ENCODE measurements at regions not wholly inside any gene's neighbourhood (a gene's known extent, or its start where the extent isn't known, plus 50 kb on each side); places are given as distances from the start of the nearest gene placed in this dataset.
"Not testable (repeated sequence)": the region's sequence is repeated elsewhere in the genome, so short reads cannot be mapped to it uniquely, and the experiment has no call there.

DNA sequence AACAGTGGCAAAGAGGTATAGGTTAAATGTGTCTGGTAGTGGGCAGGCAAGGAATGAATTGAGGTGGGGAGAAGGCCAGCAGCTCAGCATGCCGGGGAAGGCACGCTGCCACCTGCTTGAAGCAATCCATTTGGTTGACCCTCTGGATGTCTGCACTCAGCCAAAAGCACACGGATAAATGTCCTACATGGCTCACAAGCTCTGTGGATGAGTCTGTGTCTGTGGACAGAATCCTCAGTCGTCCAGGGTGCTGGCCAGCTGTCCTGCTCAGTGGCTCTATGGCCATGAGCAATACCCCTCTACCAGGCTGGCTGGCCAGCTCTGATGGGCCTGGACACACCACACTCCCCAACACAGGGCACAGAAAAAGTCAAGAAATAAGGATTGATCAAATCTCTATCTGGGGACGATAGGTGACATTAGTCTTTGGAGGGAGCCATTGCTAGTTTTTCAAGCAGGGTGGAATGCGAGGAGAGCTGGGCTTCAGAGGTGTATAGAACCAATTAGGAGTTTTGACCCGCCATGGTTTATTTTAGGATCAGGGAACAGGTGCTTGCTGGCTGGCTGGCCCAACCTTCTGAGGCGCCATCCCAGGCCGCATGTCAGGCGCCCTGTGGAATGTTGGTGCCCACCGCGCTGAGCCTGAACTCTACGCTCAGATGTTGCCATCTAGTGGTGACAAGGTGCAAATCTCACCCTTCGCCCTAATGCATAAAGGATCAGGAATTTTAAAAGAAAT, 493.4 kb downstream of the TNS3 start:
- DNase-seq, result peak in 1 of 2 experiments; percentile 47

DNA sequence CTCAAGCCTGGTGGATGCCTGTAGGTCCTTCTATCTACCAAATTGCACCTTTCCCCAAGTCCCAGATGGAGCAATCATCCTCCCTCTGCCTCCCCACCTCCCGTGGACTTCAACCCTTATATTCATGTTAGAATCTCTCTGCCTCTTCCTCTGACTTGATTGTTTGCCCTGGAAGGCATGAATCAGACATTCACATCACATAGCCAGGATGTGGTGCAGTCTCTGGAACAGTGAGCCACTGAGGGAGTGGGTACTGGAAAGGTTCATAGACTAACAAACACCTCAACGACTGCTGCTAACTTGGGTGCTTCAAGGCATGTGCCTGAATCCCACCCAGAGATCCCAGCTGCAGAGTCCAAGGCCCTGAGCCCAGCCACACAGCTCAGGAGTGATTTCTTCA, 494.0 kb downstream of the TNS3 start:
- no peak for DNase-seq

DNA sequence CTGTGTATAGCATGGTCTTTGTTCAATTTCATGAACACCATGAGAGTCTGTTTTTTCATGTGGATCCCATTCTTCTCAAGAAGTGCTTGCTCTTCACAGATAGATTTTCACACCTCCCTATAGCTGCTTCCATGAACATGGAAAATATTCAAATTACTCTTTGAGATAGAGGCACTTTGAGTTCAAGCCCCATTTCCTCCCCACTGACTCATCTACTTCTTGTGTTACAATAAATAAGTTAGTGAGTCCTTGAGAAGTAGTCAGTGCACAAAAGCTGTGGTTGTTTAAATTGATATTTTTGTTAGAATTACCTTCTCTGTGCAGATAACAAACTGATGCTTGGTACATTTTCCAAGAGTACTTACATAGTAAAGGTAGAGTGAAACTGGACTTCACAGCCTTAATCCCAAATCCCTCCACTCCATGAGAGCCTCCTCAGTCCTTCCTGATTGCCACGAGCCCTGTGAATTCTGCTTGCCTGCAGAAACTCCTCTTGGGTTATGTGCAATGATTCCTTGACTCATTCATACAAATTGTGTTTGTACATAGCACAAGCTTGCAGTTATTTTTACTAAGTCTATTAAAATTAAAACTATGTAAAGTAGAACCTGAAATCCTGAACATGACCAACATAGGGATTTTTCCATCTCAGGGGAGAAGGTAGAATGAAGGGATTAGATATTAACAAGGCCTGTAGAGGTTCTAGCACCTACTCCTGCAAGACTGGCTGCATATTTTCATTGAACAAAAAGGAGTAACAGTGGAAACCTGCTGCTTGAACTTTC, 496.2 kb downstream of the TNS3 start:
- no peak for DNase-seq

DNA sequence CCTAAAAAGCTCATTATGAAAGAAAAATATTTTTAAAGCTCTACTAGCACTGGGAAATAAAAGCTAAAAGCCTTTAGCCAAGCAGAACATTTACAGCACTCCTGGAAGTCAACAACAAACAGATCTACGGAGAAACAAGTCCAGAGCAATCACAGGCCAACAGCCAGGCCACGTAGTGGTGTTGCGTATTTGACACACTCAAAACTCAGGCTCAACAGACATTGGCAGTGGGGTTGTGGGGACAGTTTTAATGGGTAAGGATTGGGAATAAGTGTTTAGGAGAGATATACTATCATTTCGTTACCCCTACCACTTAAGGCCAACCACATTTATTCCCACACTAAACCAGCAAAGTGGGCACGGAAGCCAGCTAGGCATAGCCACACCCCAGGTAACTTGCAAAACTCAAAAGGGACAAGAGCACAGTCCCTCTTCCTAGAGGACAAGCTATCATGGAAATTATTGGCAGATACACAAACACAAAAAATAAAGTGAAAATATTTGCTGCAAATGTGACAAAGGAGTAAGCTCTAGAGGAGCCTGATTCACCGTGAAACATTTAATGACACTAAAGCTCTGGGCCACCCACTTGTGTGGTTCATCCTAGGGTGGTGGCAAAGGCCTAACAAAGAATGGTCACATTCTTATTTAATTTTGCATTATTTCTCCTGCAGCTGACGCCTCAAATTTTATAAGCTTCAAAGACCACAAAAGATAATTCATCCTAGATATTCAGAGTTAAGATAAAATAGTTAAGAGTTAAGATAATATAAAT, 498.2 kb downstream of the TNS3 start:
- no peak for DNase-seq

DNA sequence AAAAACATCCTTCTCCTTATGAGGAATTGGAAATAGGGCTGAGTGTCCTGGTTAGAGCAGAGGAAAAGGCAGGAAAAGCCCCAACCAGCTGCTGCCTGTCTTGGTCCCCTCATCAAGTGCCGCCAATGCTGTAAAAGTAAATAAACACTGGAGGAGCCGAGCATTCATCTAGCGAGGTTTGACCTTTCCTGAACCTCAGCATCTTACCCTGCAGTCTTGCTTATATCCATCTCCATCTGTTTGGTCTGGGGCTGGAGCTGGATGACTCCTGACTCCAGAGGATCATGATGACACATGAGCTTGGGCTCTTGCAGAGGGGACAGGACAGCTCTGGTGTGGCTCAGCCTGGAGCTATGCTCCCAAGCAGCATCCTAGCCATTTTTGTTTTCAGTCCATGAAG, 501.1 kb downstream of the TNS3 start:
- no peak for DNase-seq

DNA sequence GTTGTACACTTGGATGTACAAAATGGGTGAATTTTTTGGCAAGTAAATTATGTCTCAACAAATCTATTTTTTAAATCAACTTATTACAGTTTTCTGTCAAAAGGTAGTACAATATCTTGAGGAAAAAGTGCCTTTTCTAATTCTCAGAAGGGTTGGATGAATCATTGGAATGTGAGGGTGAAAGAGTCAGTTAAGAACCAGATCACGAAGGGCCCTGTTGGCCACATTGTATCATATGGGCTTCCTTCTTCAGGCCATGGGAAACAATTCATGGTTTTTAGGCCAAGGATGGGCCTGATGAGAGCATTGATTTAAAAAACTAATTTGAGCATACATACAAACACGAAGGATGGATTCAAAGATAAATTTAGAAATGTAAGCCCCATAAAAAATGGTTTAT, 503.7 kb downstream of the TNS3 start:
- DNase-seq, result no peak

DNA sequence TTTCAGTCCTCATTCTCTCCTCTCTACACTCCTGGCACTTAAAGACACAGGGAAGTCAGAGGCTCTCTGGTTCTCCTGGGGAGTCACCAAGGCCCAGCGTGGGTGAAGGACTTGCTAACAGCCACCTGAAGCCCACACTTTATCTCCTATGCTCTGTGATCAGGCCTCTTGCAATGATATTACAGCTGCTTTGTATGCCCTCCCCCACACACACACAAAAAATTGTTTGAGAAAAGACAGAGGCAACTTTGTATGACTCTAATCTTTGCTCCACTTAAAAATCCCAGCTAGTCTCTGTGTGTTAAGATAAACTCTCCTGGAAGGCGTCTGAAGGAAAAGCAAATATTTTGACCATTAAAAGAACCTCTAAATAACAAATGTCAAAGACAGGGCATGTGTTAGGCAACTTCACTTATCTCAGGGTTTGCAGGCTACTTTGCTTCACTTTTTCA, 507.2 kb downstream of the TNS3 start:
- DNase-seq, result no peak

DNA sequence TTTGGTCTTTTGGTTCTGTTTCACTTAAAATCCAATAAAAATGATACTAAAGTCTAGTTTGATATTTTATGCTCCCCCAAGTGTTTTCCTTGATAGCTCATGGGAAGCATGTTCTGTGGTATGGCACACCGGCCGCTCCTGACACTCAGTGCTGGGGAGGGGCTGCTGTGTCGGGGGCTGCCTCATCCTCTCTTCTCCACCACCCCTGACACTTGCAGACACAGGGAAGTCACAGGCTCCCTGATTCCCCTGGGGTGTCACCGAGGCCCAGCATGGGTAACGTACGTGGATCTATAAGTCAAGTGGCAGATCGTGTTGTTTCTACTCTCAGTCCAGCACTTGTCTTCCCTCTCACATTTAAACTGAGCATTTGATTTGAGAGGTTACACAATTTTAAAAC, 508.6 kb downstream of the TNS3 start:
- no peak for DNase-seq

DNA sequence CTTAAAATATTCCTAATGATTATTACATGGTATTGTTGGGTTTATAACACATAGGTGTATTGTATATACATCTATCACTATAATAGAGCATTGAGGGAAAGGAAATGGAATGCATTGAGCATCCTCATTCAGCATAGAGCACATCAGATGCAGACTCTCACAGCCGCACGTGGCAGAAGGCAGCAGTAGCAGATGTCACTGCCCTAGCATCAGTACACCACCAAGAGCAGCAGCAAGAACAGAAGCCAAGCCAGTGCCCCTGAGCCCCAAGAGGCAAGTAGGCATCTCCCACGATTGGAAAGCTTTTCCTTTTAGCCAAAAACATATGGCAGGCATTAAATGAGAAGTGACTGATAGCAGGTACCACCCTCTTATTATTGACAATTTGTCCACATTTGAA, 510.0 kb downstream of the TNS3 start:
- no peak for DNase-seq

DNA sequence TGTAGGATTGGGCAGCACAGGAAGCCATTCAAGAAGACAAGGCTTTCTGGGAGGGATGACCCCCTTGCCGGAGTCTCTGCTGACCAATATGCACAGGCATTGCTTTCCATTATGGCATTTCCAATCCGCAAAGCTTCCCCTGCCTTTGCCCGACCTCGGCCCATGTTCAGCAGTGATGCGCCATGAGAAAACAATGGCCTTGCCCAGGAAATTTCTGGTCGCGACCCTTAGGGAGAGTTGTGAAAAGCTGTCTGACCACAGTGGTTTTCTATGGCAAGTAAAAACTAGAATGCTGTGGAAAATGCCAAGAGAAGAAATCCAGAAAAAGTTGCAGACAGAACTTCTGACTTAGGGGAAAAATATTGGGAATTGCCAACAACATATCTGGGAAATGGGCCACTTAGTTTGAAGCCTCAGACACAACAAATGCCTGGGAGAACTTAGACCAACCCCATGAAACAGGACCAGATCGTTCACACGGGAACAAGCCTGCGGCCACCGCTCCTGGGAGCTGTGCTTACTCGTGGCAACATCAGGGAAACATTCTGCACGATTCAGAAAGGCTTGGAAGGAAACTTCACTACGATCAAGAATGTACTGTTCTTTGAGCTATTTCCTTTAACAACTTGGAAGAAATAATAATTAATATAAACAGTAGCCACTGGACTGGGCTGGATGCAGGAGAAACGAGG, 512.4 kb downstream of the TNS3 start:
- no peak for DNase-seq

DNA sequence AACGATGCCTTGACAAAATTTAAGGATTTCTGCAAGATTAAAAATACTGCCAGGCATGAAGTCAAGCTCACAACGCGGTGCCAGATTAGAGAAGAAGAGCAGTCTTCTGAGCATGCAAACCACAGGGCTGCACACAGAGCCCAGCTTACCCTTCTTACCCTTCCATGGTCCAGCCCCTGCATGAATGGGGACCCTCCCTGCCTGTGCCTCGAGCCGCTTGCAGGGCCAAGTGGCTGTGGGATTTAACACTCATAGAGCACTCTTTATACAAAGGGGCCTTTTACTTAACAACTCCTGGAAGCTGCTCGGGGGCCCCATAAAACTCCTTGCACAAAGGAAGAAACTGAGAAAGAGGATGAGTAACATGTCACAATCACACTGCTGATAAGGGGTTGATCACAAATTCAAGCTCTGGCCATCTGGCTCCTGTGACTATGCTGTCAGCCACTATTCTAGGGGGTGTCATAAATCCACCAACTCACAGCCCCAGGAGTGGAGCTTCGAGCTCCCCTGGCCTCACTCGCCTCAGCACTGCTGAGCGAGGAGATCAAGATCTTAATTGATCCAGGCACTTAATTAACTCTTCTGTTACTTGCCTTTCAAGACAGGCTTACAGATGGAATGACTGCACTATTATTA, 514.8 kb downstream of the TNS3 start:
- no peak for DNase-seq

DNA sequence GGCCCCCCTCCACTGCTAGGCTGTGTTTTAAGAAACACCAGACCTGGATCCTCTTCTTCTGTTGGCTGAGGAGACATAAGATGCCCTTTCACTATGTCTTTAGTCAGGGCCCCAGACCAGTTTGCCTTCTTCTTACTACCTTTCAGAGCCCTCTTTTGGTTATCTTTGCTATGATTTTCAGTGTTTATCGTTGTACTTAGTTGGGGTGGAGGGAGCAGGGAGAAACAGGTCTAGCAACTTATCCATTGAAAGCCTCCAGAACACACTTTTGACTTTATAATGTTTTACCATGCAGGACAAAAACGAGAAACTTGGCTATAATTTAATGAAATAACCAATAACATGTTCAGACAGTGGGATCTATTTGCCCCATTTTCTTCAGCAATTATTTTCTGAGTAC, 525.2 kb downstream of the TNS3 start:
- DNase-seq, result no peak

DNA sequence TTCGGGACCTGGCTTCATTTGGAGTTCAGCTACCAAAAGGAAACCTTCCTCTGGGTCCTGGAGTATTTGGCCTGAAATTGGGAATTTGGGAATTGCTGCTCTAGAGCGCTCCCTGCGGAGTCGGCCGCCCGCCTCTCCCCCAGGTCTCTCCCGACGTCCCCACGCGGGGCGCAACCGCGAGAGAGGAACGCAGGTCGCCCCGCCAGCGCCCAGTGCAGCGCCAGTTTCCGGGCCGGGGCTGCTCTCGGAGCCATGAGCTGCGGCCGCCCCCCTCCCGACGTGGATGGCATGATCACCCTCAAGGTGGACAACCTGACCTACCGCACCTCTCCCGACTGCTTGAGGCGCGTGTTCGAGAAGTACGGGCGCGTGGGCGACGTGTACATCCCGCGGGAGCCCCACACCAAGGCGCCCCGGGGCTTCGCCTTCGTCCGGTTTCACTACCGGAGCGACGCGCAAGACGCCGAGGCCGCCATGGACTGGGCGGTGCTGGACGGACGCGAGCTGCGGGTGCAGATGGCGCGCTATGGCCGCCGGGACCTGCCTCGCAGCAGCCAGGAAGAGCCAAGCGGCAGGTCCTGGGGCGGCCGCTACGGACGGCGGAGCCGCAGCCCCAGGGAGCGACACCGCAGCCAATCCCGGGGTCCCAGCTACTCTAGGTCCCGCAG, 529.2 kb downstream of the TNS3 start:
- DNase-seq, result not testable (repeated sequence)

DNA sequence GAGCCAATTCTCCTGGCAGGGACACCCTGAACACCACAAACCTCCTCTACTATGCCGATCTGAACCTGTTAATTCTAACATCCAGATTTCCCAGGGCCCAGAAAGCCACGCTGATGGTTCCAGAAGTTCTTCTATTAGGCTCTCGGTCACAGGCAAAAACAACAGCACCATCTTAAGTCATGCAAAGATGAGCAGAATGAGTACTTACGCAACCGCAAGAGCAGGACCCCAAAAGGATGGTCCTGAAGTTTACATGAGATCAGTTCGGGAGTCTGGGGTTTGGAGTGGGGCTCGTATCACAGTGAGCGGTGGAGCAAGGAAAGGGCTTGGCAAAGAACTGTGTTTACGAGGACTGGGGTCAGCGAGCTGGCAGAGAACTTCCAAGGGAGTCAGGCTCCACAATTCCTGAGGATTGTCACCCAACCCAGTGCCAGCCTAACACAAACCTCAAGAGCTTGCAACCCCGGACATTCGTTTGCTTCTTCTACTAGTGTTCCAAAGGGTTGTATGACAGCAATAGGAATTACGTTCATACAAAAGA, 532.6 kb downstream of the TNS3 start:
- no peak for DNase-seq

DNA sequence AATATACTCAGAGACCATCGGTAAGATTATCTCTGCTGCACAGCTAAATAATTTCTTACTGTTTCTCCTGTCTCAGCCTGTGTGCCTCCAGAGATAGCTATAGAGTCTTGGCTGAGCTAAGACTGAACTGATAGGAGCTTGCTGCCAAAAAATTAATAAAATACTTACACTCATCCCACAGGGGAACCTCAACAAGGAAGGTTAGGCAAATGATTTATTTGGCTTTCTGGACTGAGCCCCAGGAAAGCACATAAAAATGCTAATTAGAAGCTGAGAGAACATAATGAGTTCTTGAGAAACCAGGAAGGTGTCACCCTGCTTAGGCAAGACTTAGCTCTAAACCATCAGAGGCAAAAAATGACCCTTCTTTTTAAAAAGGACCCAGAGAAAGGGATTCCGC, 534.5 kb downstream of the TNS3 start:
- no peak for DNase-seq

DNA sequence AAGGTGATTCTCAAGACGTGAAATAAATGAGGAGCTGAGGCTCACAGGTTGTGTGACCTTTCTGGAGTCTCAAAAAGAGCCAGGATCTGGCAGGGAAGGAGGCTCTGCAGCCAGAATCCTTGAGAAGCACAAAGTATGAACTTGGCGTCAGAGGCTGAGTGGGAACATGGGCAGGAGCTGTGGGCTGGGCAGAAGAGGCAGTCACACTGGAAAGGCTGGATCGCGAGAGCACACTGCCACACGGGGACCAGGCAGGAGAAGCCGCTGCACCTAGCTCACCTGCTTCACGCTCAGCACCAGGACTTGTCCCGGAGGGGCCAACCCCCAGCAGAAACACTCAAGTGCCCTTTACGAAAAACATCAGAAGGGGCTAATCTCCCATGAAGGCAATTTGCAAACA, 535.0 kb downstream of the TNS3 start:
- no peak for DNase-seq

DNA sequence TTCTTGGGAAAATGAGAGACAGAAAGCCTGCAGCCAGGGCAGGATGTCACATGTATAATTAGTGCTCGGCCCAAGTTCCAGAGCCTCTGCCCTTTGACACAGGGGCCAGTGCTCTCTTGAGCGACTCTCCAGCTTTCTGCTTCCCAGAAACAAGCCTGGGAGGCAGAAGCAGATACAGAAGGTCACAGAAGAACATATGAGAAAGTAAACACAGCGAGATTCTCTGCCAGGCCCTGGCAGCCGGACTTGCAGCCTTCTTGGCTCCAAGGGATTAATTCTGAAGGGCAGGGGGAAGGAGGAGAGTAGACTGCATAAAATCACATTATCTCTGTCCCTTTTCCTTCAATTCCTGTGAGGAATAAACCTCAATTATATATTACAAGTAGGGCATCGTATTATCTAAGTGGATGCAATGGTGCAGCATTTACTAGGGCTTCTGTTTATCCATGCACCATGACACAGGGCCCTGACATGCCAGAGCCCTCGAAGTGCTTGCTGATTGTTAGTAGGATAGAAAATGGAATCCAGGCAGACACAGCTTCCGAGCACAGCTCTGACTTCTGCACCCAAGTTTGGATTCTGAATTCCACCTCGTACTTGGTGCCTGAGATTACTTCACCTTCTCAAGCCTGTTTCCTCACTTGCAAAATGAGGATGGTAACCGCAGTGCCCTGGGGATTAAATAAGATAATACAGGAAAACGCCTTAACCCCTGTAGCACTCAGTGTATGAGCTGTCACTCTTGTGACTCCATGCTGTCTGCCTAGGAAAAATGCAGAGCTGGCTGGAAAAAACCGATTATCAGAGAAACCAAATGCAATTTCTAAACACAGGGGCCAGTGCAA, 536.5 kb downstream of the TNS3 start:
- no peak for DNase-seq

DNA sequence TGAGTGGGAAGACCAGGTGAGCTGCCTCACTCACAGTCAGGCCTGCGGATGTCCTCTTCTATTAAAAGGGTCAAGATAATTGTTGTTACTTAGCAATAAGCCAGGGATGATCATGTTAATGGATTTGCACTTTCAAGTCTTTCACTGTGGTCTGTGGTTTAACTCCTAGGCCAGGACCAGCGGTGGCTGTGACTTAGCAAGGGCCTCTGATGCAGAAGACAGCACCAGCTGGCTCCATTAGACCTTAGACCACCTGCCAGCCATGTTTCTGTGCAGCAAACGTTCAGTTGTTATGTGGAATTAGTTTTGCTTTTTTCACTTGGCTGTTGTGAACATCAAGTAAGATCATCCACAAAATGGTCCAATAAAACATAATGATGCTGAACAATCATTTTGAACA, 537.3 kb downstream of the TNS3 start:
- no peak for DNase-seq

DNA sequence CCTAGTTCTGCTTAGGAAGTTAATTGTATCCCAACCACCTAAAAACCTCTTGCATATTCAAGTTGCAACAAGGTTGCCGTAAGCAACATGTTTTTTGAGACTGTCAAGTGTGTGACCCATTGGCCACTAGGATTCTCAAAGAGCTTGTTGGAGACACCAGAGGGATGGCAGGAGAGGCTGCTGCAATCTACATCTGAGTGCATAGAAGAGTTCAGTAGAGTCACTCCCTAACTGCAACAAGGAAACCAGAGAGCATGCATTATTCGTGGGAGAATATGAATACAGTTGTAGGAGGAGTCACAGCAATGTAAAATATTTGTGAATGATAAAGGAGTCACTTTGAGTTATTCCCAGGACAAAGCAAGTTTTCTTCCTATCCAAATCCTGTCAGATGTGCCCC, 538.6 kb downstream of the TNS3 start:
- DNase-seq, result no peak

DNA sequence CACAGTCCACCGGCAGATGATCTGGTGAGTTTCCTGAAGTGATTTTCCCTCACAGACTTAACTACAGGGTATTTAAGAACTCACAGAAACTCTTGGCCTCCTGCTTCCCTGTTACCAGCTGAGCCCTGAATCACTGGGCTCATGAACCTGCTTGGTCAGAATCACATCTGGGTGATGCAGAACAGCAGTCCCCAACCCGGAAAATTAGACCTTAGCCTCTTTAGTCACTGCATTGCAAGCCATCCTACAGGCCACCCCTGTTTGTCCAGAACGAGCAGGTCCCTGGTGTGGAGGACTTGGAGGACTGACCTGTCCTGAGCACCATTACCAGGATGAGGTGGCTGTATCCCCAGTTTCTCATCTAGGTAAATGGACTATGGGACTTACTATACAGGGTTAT, 539.2 kb downstream of the TNS3 start:
- no peak for DNase-seq
